H9 (cell line): ENCODE measurements at regions not wholly inside any gene's neighbourhood (a gene's known extent, or its start where the extent isn't known, plus 50 kb on each side); places are given as distances from the start of the nearest gene placed in this dataset.
A peak's percentile ranks its signal among the peaks of the same experiment; 100 is the strongest.

Experiments
- DNase-seq: peaks from one replicate; pipeline ENCODE4 v3.0.0-alpha.2; 2017
- H2AFZ ChIP-seq: one replicate; pipeline ENCODE4 v1.6.1; 2013; ENCODE audit warnings: mild to moderate bottlenecking, low read length, control low read depth, moderate library complexity
- H2AK5ac ChIP-seq: 2 replicates; pipeline ENCODE4 v1.6.1; 2013; ENCODE audit warnings: low read length, control low read depth, mixed read lengths; ENCODE audit not compliant: insufficient read length
- H2BK120ac ChIP-seq: one replicate; pipeline ENCODE4 v1.6.1; 2013; ENCODE audit warnings: low read depth, mild to moderate bottlenecking, low read length, control low read depth, inconsistent platforms; ENCODE audit not compliant: poor library complexity, severe bottlenecking
- H2BK12ac ChIP-seq: 2 replicates; pipeline ENCODE4 v1.6.1; 2013; ENCODE audit warnings: low read length, control low read depth, mixed read lengths, low read depth; ENCODE audit not compliant: insufficient read length
- H2BK15ac ChIP-seq: 2 replicates; pipeline ENCODE4 v1.6.1; 2013; ENCODE audit warnings: low read depth, low read length, control low read depth
- H2BK20ac ChIP-seq: one replicate; pipeline ENCODE4 v1.6.1; 2013; ENCODE audit warnings: low read depth, mild to moderate bottlenecking, low read length, control low read depth, inconsistent platforms; ENCODE audit not compliant: poor library complexity, severe bottlenecking
- H2BK5ac ChIP-seq: 2 replicates; pipeline ENCODE4 v1.6.1; 2013; ENCODE audit warnings: low read length, control low read depth, mixed read lengths; ENCODE audit not compliant: insufficient read length
- H3K14ac ChIP-seq: 2 replicates; pipeline ENCODE4 v1.6.1; 2013; ENCODE audit warnings: low read length, control low read depth; ENCODE audit not compliant: insufficient read depth
- H3K18ac ChIP-seq: 2 replicates; pipeline ENCODE4 v1.6.1; 2013; ENCODE audit warnings: low read depth, mild to moderate bottlenecking, mixed read lengths, low read length, control low read depth; ENCODE audit not compliant: insufficient read length
- H3K23ac ChIP-seq: 2 replicates; pipeline ENCODE4 v1.6.1; 2013; ENCODE audit warnings: low read length, control low read depth, mixed read lengths, low read depth; ENCODE audit not compliant: insufficient read length
- H3K23me2 ChIP-seq: 2 replicates; pipeline ENCODE4 v1.6.1; 2013; ENCODE audit warnings: low read depth, mild to moderate bottlenecking, mixed read lengths, low read length, control low read depth; ENCODE audit not compliant: insufficient read length, poor library complexity, severe bottlenecking
- H3K27ac ChIP-seq: 2 replicates; pipeline ENCODE4 v1.5.1; 2013; ENCODE audit warnings: low read length, control low read depth, mixed read lengths, low read depth; ENCODE audit not compliant: insufficient read length
- H3K27me3 ChIP-seq: 2 replicates; pipeline ENCODE4 v1.6.1; 2013; ENCODE audit warnings: low read length, control low read depth, inconsistent platforms; ENCODE audit not compliant: insufficient read depth
- H3K4ac ChIP-seq: 2 replicates; pipeline ENCODE4 v1.6.1; 2013; ENCODE audit warnings: low read depth, mild to moderate bottlenecking, control low read depth, inconsistent platforms, low read length, moderate library complexity
- H3K4me1 ChIP-seq: 2 replicates; pipeline ENCODE4 v1.6.1; 2013; ENCODE audit warnings: low read length, control low read depth, inconsistent platforms; ENCODE audit not compliant: insufficient read depth
- H3K4me2 ChIP-seq: 2 replicates; pipeline ENCODE4 v1.6.1; 2013; ENCODE audit warnings: low read length, control low read depth, mixed read lengths; ENCODE audit not compliant: insufficient read length, insufficient read depth
- H3K56ac ChIP-seq: 2 replicates; pipeline ENCODE4 v1.6.1; 2013; ENCODE audit warnings: low read depth, mild to moderate bottlenecking, mixed read lengths, low read length, control low read depth; ENCODE audit not compliant: insufficient read length
- H3K79me1 ChIP-seq: 2 replicates; pipeline ENCODE4 v1.6.1; 2013; ENCODE audit warnings: low read depth, mild to moderate bottlenecking, moderate library complexity, low read length, control low read depth, inconsistent platforms; ENCODE audit not compliant: insufficient read depth, poor library complexity, severe bottlenecking
- H3K79me2 ChIP-seq: 2 replicates; pipeline ENCODE4 v1.6.1; 2013; ENCODE audit warnings: low read length, control low read depth, inconsistent platforms; ENCODE audit not compliant: insufficient read depth
- H3K9ac ChIP-seq: 2 replicates; pipeline ENCODE4 v1.6.1; 2013; ENCODE audit warnings: low read length, control low read depth, mixed read lengths; ENCODE audit not compliant: insufficient read length; ENCODE audit errors: extremely low read depth
- H3K9me3 ChIP-seq: one replicate; pipeline ENCODE4 v1.6.1; 2013; ENCODE audit warnings: low read depth, low read length, inconsistent platforms; ENCODE audit not compliant: control insufficient read depth
- H3T11ph ChIP-seq: one replicate; pipeline ENCODE4 v1.6.1; 2013; ENCODE audit warnings: mild to moderate bottlenecking, low read length, control low read depth, inconsistent platforms
- H4K20me1 ChIP-seq: one replicate; pipeline ENCODE4 v1.6.1; 2013; ENCODE audit not compliant: control insufficient read depth, insufficient read length, insufficient read depth
- H4K5ac ChIP-seq: 2 replicates; pipeline ENCODE4 v1.6.1; 2013; ENCODE audit warnings: low read depth, mild to moderate bottlenecking, mixed read lengths, low read length, control low read depth; ENCODE audit not compliant: insufficient read length
- H4K8ac ChIP-seq: replicated peaks from 2 replicates; pipeline ENCODE4 v1.6.1; 2013; ENCODE audit warnings: low read length, control low read depth, mixed read lengths, low read depth; ENCODE audit not compliant: insufficient read length
- H4K91ac ChIP-seq: 2 replicates; pipeline ENCODE4 v1.6.1; 2013; ENCODE audit warnings: low read depth, mild to moderate bottlenecking, moderate library complexity, mixed read lengths, low read length, control low read depth; ENCODE audit not compliant: insufficient read length
- H3K27ac Mint-ChIP-seq, 3 experiments: 2 replicates in 2 of 3; 3 replicates in 1 of 3; pipeline ENCODE4 v1.8.0; 2020 to 2021; ENCODE audit warnings: mixed read lengths in 3 of 3, mild to moderate bottlenecking in 1 of 3, moderate library complexity in 1 of 3
- H3K27me3 Mint-ChIP-seq: 2 replicates; pipeline ENCODE4 v1.8.0; 2021; ENCODE audit warnings: low read depth, mild to moderate bottlenecking, moderate library complexity, mixed read lengths
- H3K36me3 Mint-ChIP-seq, 3 experiments: 2 replicates in 2 of 3; 3 replicates in 1 of 3; pipeline ENCODE4 v1.8.0; 2020 to 2021; ENCODE audit warnings: low read depth in 3 of 3, mixed read lengths in 3 of 3; ENCODE audit not compliant: insufficient read depth in 1 of 3
- H3K4me1 Mint-ChIP-seq, 2 experiments: 2 replicates each; pipeline ENCODE4 v1.8.0; 2020; ENCODE audit warnings: mixed read lengths in 2 of 2
- H3K4me3 Mint-ChIP-seq, 2 experiments: 2 replicates in 1 of 2; 3 replicates in 1 of 2; pipeline ENCODE4 v1.8.0; 2020 to 2021; ENCODE audit warnings: mild to moderate bottlenecking in 2 of 2, mixed read lengths in 2 of 2, moderate library complexity in 1 of 2
- H3K9me3 Mint-ChIP-seq, 2 experiments: 2 replicates in 1 of 2; 3 replicates in 1 of 2; pipeline ENCODE4 v1.8.0; 2020; ENCODE audit warnings: mild to moderate bottlenecking in 2 of 2, mixed read lengths in 2 of 2, moderate library complexity in 1 of 2
- WGBS: extraction: QIAGEN DNeasy Blood & Tissue Kit; methylation state at CpG from one replicate; pipeline ENCODE4 v1.1.7; 2013; ENCODE audit warnings: missing lambda C conversion rate, low lambda C conversion rate, mixed read lengths; ENCODE audit not compliant: insufficient read length; ENCODE audit errors: extremely low coverage; 5-methylcytosine and 5-hydroxymethylcytosine counted together
- TF ChIP-seq, protein P1 (sequence below): fragments of 200-600 bp; sonication (generic); conservative IDR thresholded peaks from 3 replicates; pipeline ENCODE4 v1.8.0; 2021; ENCODE audit warnings: antibody characterized with exemption, mild to moderate bottlenecking

DNA sequence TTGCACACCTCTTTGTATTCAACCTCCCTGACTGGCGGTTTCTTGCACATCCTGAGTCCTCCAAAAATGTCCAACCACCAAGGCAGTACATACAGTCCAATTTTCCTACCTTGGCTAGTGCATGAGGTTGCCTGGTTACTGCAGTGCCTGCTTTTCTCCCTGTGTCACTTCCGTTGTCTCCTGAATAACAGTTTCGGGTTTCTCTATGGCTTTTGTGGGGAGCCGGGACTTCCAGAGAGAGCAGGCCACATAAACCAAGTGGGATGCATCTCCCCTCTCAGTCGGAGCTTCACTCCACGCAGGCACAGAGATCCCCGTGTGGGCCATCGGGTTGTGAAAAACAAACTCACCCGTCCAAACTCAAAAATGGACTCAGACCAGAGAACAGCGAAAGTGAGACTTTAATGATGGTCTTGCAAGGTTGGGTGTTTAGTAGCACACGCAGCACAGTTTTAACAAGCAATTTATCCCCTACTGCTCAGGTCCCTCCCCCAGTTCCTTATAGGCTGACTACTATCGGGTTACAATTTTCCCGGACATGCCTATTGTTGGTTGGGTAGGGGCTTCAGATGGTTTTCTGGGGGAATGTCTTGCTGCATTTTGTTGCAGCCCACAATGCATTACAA is 173.1 kb downstream of the POU4F1 start:
- H3K4me3 Mint-ChIP-seq, result peak overlapping the region in 1 of 2 experiments; percentile 28; a peak in 2 of 5 replicates
- peak overlapping the region; percentile 63 for H2AFZ ChIP-seq
- peak; percentile 47 for DNase-seq

More for the DNA sequence above, 173.1 kb downstream of the POU4F1 start:
- TF ChIP-seq, protein P1, sequence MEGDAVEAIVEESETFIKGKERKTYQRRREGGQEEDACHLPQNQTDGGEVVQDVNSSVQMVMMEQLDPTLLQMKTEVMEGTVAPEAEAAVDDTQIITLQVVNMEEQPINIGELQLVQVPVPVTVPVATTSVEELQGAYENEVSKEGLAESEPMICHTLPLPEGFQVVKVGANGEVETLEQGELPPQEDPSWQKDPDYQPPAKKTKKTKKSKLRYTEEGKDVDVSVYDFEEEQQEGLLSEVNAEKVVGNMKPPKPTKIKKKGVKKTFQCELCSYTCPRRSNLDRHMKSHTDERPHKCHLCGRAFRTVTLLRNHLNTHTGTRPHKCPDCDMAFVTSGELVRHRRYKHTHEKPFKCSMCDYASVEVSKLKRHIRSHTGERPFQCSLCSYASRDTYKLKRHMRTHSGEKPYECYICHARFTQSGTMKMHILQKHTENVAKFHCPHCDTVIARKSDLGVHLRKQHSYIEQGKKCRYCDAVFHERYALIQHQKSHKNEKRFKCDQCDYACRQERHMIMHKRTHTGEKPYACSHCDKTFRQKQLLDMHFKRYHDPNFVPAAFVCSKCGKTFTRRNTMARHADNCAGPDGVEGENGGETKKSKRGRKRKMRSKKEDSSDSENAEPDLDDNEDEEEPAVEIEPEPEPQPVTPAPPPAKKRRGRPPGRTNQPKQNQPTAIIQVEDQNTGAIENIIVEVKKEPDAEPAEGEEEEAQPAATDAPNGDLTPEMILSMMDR, result no peak
- peak overlapping the region; percentile 32 for H3K4me2 ChIP-seq
- H3K4me1 Mint-ChIP-seq, result peaks cover 33 to 50% of the 10 kb centered on the region in 2 experiments
- no peaks in the 10 kb centered on the region for H3K23me2 ChIP-seq
- H2BK5ac ChIP-seq, result no peak overlapping the region
- no peaks in the 10 kb centered on the region for H3K79me1 ChIP-seq
- no peaks in the 10 kb centered on the region for H4K20me1 ChIP-seq
- no peak overlapping the region for H4K91ac ChIP-seq
- H2AK5ac ChIP-seq, result no peak overlapping the region
- no peaks in the 10 kb centered on the region for H3K27me3 Mint-ChIP-seq
- H3K4ac ChIP-seq, result no peak overlapping the region
- no peak overlapping the region for H3T11ph ChIP-seq
- H3K9me3 ChIP-seq, result no peaks in the 10 kb centered on the region
- H3K79me2 ChIP-seq, result no peaks in the 10 kb centered on the region
- no peak overlapping the region for H3K9ac ChIP-seq
- no peak overlapping the region for H2BK12ac ChIP-seq
- H2BK120ac ChIP-seq, result no peak overlapping the region
- H2BK20ac ChIP-seq, result no peak overlapping the region
- H3K27ac Mint-ChIP-seq, result peak overlapping the region; percentile 74 to 92 (median 80); a peak in 6 of 7 replicates
- H3K9me3 Mint-ChIP-seq, result no peaks in the 10 kb centered on the region; a peak in 1 of 5 replicates
- no peak overlapping the region for H3K18ac ChIP-seq
- no CpG with 5 or more reads among the region's 13 CpGs for WGBS
- H3K56ac ChIP-seq, result no peak overlapping the region
- H3K27me3 ChIP-seq, result no peaks in the 10 kb centered on the region
- no peak overlapping the region for H4K5ac ChIP-seq
- H3K14ac ChIP-seq, result no peak overlapping the region
- H3K23ac ChIP-seq, result no peak overlapping the region
- H3K36me3 Mint-ChIP-seq, result no peaks in the 10 kb centered on the region
- H2BK15ac ChIP-seq, result no peak overlapping the region
- peaks cover 2% of the 10 kb centered on the region; the same call in 1 of the 2 replicates for H3K4me1 ChIP-seq
- H4K8ac ChIP-seq, result no peak overlapping the region
- no peak overlapping the region for H3K27ac ChIP-seq
